ENCODE measurements at regions not wholly inside any gene's neighbourhood (a gene's known extent, or its start where the extent isn't known, plus 50 kb on each side); places are given as distances from the start of the nearest gene placed in this dataset.
"Not testable (repeated sequence)": the region's sequence is repeated elsewhere in the genome, so short reads cannot be mapped to it uniquely, and the experiment has no call there.

GRCh38 chr1:8139383-8139782 is 113.3 kb upstream of the ERRFI1 start:
- no peak for DNase-seq

- no peak for DNase-seq
Observed at GRCh38 chr1:8138673-8139072, 112.6 kb upstream of the ERRFI1 start.

- DNase-seq: no peak
Observed at GRCh38 chr1:8137481-8138244, 111.6 kb upstream of the ERRFI1 start.

GRCh38 chr1:8136766-8137165 is 110.7 kb upstream of the ERRFI1 start:
- DNase-seq: no peak

GRCh38 chr1:8135250-8135649 is 109.1 kb upstream of the ERRFI1 start:
- DNase-seq: no peak

- DNase-seq: no peak
Observed at GRCh38 chr1:8134546-8135235, 108.6 kb upstream of the ERRFI1 start.

- no peak for DNase-seq
Observed at GRCh38 chr1:8133657-8134430, 107.7 kb upstream of the ERRFI1 start.

GRCh38 chr1:8133190-8133589 is 107.1 kb upstream of the ERRFI1 start:
- DNase-seq: no peak

- DNase-seq: no peak
Observed at GRCh38 chr1:8127171-8127641, 101.1 kb upstream of the ERRFI1 start.

- DNase-seq: no peak
Observed at GRCh38 chr1:8122477-8123407, 96.6 kb upstream of the ERRFI1 start.

GRCh38 chr1:8122160-8122476 is 96.0 kb upstream of the ERRFI1 start:
- no peak for DNase-seq

GRCh38 chr1:8121261-8122159 is 95.4 kb upstream of the ERRFI1 start:
- DNase-seq: no peak

- DNase-seq: no peak
Observed at GRCh38 chr1:8120693-8121260, 94.7 kb upstream of the ERRFI1 start.

GRCh38 chr1:8118736-8119135 is 92.6 kb upstream of the ERRFI1 start:
- not testable (repeated sequence) for DNase-seq

- DNase-seq: no peak
Observed at GRCh38 chr1:8118031-8118451, 91.9 kb upstream of the ERRFI1 start.

GRCh38 chr1:8116894-8117264 is 90.8 kb upstream of the ERRFI1 start:
- DNase-seq: no peak

- no peak for DNase-seq
Observed at GRCh38 chr1:8115769-8116167, 89.7 kb upstream of the ERRFI1 start.

GRCh38 chr1:8115031-8115768 is 89.1 kb upstream of the ERRFI1 start:
- DNase-seq: no peak

GRCh38 chr1:8113262-8114220 is 87.4 kb upstream of the ERRFI1 start:
- peak; percentile 34 for DNase-seq
